SU-DHL-6 (cell line): ENCODE measurements at regions not wholly inside any gene's neighbourhood (a gene's known extent, or its start where the extent isn't known, plus 50 kb on each side); places are given as distances from the start of the nearest gene placed in this dataset.

Source experiments
- H2AFZ ChIP-seq: fragments of 200-600 bp; sonication (generic); 2 replicates; pipeline ENCODE4 v1.6.1; 2014; ENCODE audit warnings: low read depth, mild to moderate bottlenecking, moderate library complexity, mixed read lengths, antibody characterized with exemption, low read length; ENCODE audit not compliant: severe bottlenecking
- H3F3A ChIP-seq: fragments of 200-600 bp; shearing (Covaris generic); 2 replicates; pipeline ENCODE4 v1.6.0; 2016; ENCODE audit warnings: antibody characterized with exemption, mild to moderate bottlenecking; ENCODE audit not compliant: insufficient read depth
- H3K27ac ChIP-seq: fragments of 200-600 bp; sonication (generic); 2 replicates; pipeline ENCODE4 v1.5.1; 2016; ENCODE audit warnings: low read depth, mild to moderate bottlenecking, low read length, moderate library complexity, mixed read lengths
- H3K27me3 ChIP-seq: fragments of 200-600 bp; sonication (generic), shearing (Covaris generic); 2 replicates; pipeline ENCODE4 v1.6.0; 2014; ENCODE audit warnings: mild to moderate bottlenecking, low read length
- H3K36me3 ChIP-seq: fragments of 200-600 bp; sonication (generic); 2 replicates; pipeline ENCODE4 v1.6.1; 2014; ENCODE audit warnings: mild to moderate bottlenecking, low read length, mixed read lengths
- H3K4me2 ChIP-seq: fragments of 300-600, 200-600 bp; shearing (Covaris generic), sonication (generic); 2 replicates; pipeline ENCODE4 v1.6.0; 2014; ENCODE audit warnings: low read length, low read depth, mild to moderate bottlenecking; ENCODE audit not compliant: poor library complexity, severe bottlenecking
- H3K4me3 ChIP-seq: fragments of 200-600 bp; sonication (generic); 2 replicates; pipeline ENCODE4 v1.5.1; 2014; ENCODE audit warnings: antibody characterized with exemption, low read length, mild to moderate bottlenecking, mixed read lengths; ENCODE audit not compliant: insufficient read depth, poor library complexity, severe bottlenecking
- H3K79me2 ChIP-seq: fragments of 200-600 bp; sonication (generic); 2 replicates; pipeline ENCODE4 v1.6.1; 2014; ENCODE audit warnings: mild to moderate bottlenecking, low read length, moderate library complexity; ENCODE audit not compliant: insufficient read depth
- H3K9ac ChIP-seq: fragments of 200-600 bp; sonication (generic); 2 replicates; pipeline ENCODE4 v1.7.0; 2014; ENCODE audit warnings: mild to moderate bottlenecking, low read length
- H3K9me2 ChIP-seq: fragments of 200-600 bp; sonication (generic); replicated peaks from 2 replicates; pipeline ENCODE4 v1.6.1; 2014; ENCODE audit warnings: low read length; ENCODE audit not compliant: insufficient read depth
- H3K9me3 ChIP-seq: fragments of 200-600 bp; sonication (generic); 2 replicates; pipeline ENCODE4 v1.6.1; 2014; ENCODE audit warnings: low read length, mixed read lengths; ENCODE audit not compliant: insufficient read depth
- H4K20me1 ChIP-seq: fragments of 200-600 bp; sonication (generic); 2 replicates; pipeline ENCODE4 v1.6.1; 2014; ENCODE audit warnings: low read depth, mild to moderate bottlenecking, antibody characterized with exemption, low read length, moderate library complexity, mixed read lengths
- CTCF ChIP-seq: fragments of 200-600 bp; sonication (generic); IDR thresholded peaks from one replicate; pipeline ENCODE4 v1.5.1; 2017; ENCODE audit warnings: antibody characterized with exemption, mild to moderate bottlenecking, low read length, moderate library complexity; ENCODE audit not compliant: insufficient read depth, poor library complexity, severe bottlenecking
- EZH2phosphoT487 ChIP-seq: fragments of 200-600 bp; sonication (generic), shearing (Covaris generic); conservative IDR thresholded peaks from 2 replicates; pipeline ENCODE4 v1.6.1; 2018; ENCODE audit warnings: mild to moderate bottlenecking, antibody characterized with exemption, low read length, moderate library complexity, mixed read lengths

GRCh38 chr11:112344040-112344413 lies 83.4 kb upstream of the PLET1 start:
- Histone ChIP-seq H3K9ac (no peak overlapping the region), H3K4me2 (no peak overlapping the region)

GRCh38 chr11:112345166-112345565 lies 84.5 kb upstream of the PLET1 start:
- Histone ChIP-seq H3K36me3 (no peaks in the 10 kb centered on the region), H3K9me2 (no peaks in the 10 kb centered on the region), H3F3A (no peaks in the 10 kb centered on the region), H3K27ac (no peak overlapping the region), H3K4me3 (no peak overlapping the region), H2AFZ (no peak overlapping the region), H3K27me3 (no peaks in the 10 kb centered on the region), H3K4me2 (no peak overlapping the region), H3K9ac (no peak overlapping the region), H3K9me3 (no peaks in the 10 kb centered on the region), H3K79me2 (no peaks in the 10 kb centered on the region), H4K20me1 (no peaks in the 10 kb centered on the region)
- TF ChIP-seq EZH2phosphoT487 (no peak), CTCF (no peak)

More at GRCh38 chr11:112344040-112344413, 83.4 kb upstream of the PLET1 start:
- Histone ChIP-seq H4K20me1 (no peaks in the 10 kb centered on the region), H3K9me2 (no peaks in the 10 kb centered on the region), H3K9me3 (no peaks in the 10 kb centered on the region), H3F3A (no peaks in the 10 kb centered on the region), H2AFZ (no peak overlapping the region), H3K4me3 (no peak overlapping the region), H3K36me3 (no peaks in the 10 kb centered on the region), H3K27ac (no peak overlapping the region), H3K79me2 (no peaks in the 10 kb centered on the region), H3K27me3 (no peaks in the 10 kb centered on the region)
- no peak for TF ChIP-seq EZH2phosphoT487

GRCh38 chr11:112345706-112346105 lies 85.0 kb upstream of the PLET1 start:
- no peak overlapping the region for H3K4me2 ChIP-seq
- H3K36me3 ChIP-seq, result no peaks in the 10 kb centered on the region
- no peaks in the 10 kb centered on the region for H3K79me2 ChIP-seq
- H3K9me2 ChIP-seq, result no peaks in the 10 kb centered on the region
- no peak overlapping the region for H3K9ac ChIP-seq
- H3K27ac ChIP-seq, result no peak overlapping the region
- H2AFZ ChIP-seq, result no peak overlapping the region
- no peaks in the 10 kb centered on the region for H3K9me3 ChIP-seq
- TF ChIP-seq CTCF, result no peak
- no peak for TF ChIP-seq EZH2phosphoT487
- H3F3A ChIP-seq, result no peaks in the 10 kb centered on the region
- H4K20me1 ChIP-seq, result no peaks in the 10 kb centered on the region
- H3K27me3 ChIP-seq, result no peaks in the 10 kb centered on the region
- H3K4me3 ChIP-seq, result no peak overlapping the region

- Histone ChIP-seq H3K4me3 (no peak overlapping the region), H3K9me3 (no peaks in the 10 kb centered on the region), H3K27ac (no peak overlapping the region), H3K9ac (no peak overlapping the region), H2AFZ (no peak overlapping the region), H3K79me2 (no peaks in the 10 kb centered on the region), H3K27me3 (no peaks in the 10 kb centered on the region), H3K4me2 (no peak overlapping the region), H3K36me3 (no peaks in the 10 kb centered on the region), H3K9me2 (no peaks in the 10 kb centered on the region), H3F3A (no peaks in the 10 kb centered on the region), H4K20me1 (no peaks in the 10 kb centered on the region)
- TF ChIP-seq CTCF (no peak), EZH2phosphoT487 (no peak)
These were observed 85.9 kb upstream of the PLET1 start for GRCh38 chr11:112346586-112346985.
